RWPE1 (cell line): ENCODE measurements at regions not wholly inside any gene's neighbourhood (a gene's known extent, or its start where the extent isn't known, plus 50 kb on each side); places are given as distances from the start of the nearest gene placed in this dataset.
"Not testable (repeated sequence)": the region's sequence is repeated elsewhere in the genome, so short reads cannot be mapped to it uniquely, and the experiment has no call there.

Source experiments
- CTCF ChIA-PET: fragments of 350-600 bp; sonication (Branson Sonifier 250); formaldehyde crosslinking; extraction: SDS; loops from one replicate; lab custom pipeline; 2021; lab: Yijun Ruan, JAX
- POLR2A ChIA-PET: fragments of 400-600 bp; formaldehyde crosslinking; extraction: SDS; loops from one replicate; lab custom pipeline; 2020; ENCODE audit warnings: antibody characterized with exemption; ENCODE audit not compliant: low non-redundant PET; lab: Yijun Ruan, JAX
- DNase-seq: peaks from one replicate; pipeline ENCODE4 v3.0.0; 2012; ENCODE audit warnings: low spot score
- H3K27ac ChIP-seq: fragments of 450-650 bp; 2 replicates; pipeline ENCODE4 v1.5.1; 2017
- TF ChIP-seq, protein P1 (sequence below): fragments of 450-650 bp; conservative IDR thresholded peaks from 2 replicates; pipeline ENCODE4 v1.5.1; 2017; ENCODE audit warnings: low read depth, mild to moderate bottlenecking

DNA sequence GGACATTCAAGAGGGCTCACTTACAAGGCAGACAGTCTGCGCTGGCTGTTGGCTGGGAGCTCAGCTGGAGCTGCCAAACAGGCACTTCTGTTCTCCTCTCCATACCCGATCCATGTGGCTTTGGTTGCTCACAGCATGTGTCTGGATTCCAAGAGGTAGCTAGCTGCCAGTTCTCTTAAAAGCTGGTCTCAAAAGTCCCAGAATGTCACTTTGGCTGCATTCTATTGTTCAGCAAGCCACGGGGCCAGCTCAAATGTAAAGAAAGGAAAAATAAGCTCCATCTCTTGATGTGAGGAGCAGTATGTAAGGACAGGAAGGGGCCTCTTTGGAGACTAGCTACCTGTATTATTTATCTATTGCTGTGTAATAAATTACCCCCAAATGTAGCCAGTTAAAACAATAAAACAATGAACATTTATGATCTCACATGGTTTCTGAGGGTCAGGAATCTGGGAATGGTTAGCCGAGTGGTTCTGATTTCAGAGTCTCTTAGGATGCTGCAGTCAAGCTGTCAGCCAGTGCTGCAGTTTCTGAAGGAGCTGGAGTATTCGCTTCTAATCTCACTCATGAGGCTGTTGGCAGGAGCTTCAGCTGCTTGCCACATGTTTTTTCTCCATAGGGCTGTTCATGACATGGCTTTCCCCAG is 112.7 kb upstream of the CLINT1 start:
- no peak overlapping the region for H3K27ac ChIP-seq
- ChIA-PET POLR2A (no interaction called here), CTCF (interaction anchor here (0.6 kb wide), 1 partner anchor 120 kb away, joined by 3 read pairs; no protein-coding TSS in a partner anchor)
- TF ChIP-seq, protein P1, sequence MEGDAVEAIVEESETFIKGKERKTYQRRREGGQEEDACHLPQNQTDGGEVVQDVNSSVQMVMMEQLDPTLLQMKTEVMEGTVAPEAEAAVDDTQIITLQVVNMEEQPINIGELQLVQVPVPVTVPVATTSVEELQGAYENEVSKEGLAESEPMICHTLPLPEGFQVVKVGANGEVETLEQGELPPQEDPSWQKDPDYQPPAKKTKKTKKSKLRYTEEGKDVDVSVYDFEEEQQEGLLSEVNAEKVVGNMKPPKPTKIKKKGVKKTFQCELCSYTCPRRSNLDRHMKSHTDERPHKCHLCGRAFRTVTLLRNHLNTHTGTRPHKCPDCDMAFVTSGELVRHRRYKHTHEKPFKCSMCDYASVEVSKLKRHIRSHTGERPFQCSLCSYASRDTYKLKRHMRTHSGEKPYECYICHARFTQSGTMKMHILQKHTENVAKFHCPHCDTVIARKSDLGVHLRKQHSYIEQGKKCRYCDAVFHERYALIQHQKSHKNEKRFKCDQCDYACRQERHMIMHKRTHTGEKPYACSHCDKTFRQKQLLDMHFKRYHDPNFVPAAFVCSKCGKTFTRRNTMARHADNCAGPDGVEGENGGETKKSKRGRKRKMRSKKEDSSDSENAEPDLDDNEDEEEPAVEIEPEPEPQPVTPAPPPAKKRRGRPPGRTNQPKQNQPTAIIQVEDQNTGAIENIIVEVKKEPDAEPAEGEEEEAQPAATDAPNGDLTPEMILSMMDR = no peak
- DNase-seq = no peak

DNA sequence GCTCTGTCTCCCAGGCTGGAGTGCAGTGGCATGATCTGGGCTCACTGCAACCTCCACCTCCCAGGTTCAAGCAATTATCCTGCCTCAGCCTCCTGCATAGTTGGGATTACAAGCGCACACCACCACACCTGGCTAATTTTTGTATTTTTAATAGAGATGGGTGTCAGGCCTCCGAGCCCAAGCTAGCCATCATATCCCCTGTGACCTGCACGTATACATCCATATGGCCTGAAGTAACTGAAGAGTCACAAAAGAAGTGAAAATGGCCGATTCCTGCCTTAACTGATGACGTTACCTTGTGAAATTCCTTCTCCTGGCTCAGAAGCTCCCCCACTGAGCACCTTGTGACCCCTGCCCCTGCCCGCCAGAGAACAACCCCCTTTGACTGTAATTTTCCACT is 109.6 kb upstream of the CLINT1 start:
- CTCF ChIA-PET, POLR2A ChIA-PET: not testable (repeated sequence)

DNA sequence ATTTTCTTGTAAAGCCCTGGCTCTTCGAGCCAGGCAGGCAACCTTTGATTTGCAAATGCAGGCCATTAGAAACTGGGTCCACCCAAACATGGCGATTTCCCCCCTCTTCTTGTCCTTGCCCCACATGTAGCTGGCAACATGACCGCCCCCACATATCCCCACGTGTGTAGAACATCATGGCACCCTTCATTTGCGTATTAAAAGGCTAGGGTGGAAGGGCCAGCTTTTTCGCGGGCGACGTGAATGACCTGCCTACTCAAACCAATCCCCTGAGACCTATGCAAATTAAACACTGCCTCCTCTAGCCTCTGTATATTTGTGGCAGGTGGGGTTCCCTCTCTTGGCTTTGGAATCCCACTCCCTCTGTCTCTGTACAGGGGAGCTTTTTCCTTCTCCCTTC is 107.0 kb upstream of the CLINT1 start:
- no peak overlapping the region for H3K27ac ChIP-seq
- TF ChIP-seq, protein P1 = no peak
- DNase-seq = no peak
- CTCF ChIA-PET = no interaction called here
- POLR2A ChIA-PET = no interaction called here

More for the DNA sequence above, 109.6 kb upstream of the CLINT1 start:
- H3K27ac ChIP-seq, DNase-seq: not testable (repeated sequence)

DNA sequence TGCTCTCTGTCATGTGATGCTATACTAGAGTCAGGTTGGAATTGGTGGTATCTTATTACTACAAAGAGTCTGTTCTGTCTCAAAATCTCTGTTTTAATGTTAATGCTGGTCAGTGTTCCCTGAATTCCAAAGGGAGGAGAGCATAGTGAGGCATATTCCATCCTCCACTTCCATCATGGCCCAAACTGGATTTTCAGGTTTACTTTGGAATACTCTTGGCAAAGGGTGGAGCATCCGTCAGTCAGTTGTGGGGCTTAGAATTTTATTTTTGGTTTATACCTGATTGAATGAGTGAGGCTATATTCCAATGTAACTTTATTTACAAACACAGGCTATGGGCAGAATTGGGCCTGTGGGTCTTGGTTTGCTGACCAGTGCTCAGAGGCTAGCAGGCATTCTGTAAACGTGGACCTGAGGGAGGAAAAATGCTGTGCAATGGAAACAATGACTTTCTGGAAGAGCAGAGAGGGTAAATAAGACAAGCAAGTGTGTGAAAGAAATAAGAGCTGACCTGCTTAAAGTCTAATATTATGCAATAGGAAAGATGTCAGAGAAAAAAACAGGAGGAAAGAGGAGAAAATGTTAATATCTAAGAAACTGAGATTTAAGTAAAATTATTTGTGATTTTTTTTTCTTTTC is 106.2 kb upstream of the CLINT1 start:
- H3K27ac ChIP-seq = no peak overlapping the region
- peak; percentile 36 for DNase-seq
- TF ChIP-seq, protein P1 = no peak
- ChIA-PET CTCF (interaction anchor here (0.6 to 0.8 kb wide), 2 partner anchors 221 to 1626 kb away, joined by 3 read pairs; no protein-coding TSS in a partner anchor), POLR2A (no interaction called here)

DNA sequence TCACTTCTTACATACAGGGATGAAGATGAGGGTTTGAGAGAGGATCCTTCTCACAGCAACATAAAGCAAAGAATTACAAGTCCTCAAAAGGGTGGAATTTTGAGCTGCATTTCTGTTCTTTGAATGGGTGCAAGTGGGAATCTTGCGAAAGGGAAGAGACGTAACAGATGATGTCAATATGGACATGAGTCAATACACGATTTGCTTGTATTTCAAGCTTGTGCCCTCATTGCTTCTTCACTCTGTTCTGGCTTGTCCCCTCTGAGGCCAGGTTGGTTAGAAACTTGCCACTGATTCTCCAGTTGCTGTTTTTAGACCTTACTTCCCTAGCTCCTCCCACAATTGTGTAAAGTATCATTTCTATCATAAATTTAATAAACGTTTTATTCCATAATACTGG is 104.8 kb upstream of the CLINT1 start:
- TF ChIP-seq, protein P1 = no peak
- H3K27ac ChIP-seq = no peak overlapping the region
- CTCF ChIA-PET = no interaction called here
- POLR2A ChIA-PET = no interaction called here
- DNase-seq = no peak

DNA sequence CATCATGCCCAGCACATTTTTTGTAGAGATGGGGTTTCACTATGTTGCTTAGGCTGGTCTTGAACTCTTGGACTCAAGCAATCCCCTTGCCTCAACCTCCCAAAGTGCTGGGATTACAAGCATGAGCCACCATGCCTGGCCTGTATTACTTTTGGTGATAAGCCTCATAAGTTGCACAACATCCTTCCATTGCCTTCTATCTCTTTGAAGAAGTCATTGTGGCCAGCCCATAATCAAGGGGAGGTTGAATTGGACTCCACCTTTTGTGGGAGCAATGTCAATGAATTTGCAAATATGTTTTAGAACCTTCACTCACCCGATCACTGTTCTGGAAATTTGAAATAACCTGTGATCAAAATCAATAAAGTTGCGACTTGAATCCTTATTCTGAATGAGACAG is 104.3 kb upstream of the CLINT1 start:
- POLR2A ChIA-PET = no interaction called here
- CTCF ChIA-PET = no interaction called here

DNA sequence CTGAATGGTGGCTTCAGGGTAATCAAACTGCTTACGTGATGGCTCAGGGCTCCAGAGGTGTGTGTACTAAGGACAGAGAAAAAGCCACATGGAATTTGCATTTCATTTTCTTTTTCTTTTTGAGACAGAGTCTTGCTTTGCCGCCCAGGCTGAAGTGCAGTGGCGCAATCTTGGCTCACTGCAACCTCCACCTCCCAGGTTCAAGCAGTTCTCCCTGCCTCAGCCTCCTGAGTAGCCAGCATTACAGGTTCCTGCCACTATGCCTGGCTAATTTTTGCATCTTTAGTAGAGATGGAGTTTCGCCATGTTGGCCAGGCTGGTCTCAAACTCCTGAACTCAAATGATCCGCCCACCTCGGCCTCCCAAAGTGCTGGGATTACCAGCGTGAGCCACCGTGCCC is 103.7 kb upstream of the CLINT1 start:
- CTCF ChIA-PET = interaction anchor here (0.6 to 0.8 kb wide), 3 partner anchors 66 to 219 kb away, joined by 4 to 5 read pairs (median 4); no protein-coding TSS in a partner anchor
- POLR2A ChIA-PET, H3K27ac ChIP-seq, DNase-seq: not testable (repeated sequence)

More for the DNA sequence above, 104.3 kb upstream of the CLINT1 start:
- H3K27ac ChIP-seq = no peak overlapping the region
- TF ChIP-seq, protein P1 = no peak
- no peak for DNase-seq
